Limb (tissue), 2 donors: ENCODE measurements at regions not wholly inside any gene's neighbourhood (a gene's known extent, or its start where the extent isn't known, plus 50 kb on each side); places are given as distances from the start of the nearest gene placed in this dataset.
A peak's percentile ranks its signal among the peaks of the same experiment; 100 is the strongest.

Source experiments
- DNase-seq, 2 donors: peaks; one replicate each; pipeline ENCODE4 v3.0.0-alpha.2; 2016; ENCODE audit errors: extremely low spot score in 2 of 2

- DNase-seq, result no peak
Observed at GRCh38 chr4:128501239-128501638, 213.6 kb upstream of the PGRMC2 start.

GRCh38 chr4:128488055-128488705 lies 200.6 kb upstream of the PGRMC2 start:
- no peak for DNase-seq

GRCh38 chr4:128484896-128485295 lies 197.3 kb upstream of the PGRMC2 start:
- no peak for DNase-seq

DNA sequence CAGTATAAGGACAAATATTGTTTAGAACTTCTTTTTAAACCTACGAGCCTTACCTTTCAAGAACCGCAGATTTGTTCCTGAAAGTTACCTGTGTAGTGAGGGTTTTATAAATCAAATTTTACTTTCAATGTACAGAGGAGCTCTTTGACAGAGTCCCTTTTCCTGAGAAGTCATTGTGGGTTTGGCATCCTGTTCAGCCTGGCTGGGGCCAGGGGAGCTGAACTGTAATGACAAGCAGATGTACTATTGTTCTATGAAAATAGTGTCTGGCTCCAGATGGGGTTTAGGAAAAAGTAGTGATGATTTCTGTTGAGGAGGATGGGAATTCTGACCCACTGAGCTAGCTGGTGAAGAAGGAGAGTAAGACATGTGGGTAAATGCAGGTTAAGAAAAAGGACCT lies 196.2 kb upstream of the PGRMC2 start:
- DNase-seq, result peak in 1 of 2 donors; percentile 51

GRCh38 chr4:128483041-128483440 lies 195.4 kb upstream of the PGRMC2 start:
- no peak for DNase-seq

DNA sequence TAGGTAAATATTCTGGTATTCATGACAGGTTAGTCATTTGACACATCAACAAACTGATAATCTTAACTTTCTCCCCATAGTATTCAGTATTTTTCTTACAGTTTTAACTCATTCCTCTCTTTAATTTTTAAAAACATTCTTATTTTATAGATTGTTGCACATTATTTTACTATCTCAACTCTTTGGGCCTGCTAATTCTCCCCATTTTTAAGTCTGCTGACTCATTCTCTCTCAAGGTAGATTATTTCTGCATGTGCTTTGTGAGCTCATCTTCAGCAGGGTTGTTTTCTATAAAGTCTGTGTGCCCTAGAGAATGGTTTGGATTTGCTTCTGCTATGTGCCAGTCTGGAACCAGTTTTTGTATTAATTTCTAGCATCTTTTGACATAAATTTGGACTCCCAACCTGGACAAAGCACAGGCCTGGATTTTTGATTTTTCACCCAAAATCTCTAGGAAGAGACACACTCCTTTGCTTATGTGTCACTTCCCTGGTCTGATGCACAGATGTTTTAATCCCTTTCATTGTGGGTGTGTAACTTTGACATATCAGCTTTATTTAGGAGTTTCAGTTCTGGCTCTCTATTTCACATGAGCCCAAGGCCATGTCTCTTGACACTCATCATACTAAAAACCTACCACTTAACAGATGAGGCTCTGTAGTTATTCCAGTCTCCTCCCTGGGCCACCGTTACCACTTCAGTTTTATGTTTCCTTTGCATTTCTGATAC lies 194.3 kb upstream of the PGRMC2 start:
- DNase-seq, result no peak

GRCh38 chr4:128480945-128481344 lies 193.3 kb upstream of the PGRMC2 start:
- no peak for DNase-seq

DNA sequence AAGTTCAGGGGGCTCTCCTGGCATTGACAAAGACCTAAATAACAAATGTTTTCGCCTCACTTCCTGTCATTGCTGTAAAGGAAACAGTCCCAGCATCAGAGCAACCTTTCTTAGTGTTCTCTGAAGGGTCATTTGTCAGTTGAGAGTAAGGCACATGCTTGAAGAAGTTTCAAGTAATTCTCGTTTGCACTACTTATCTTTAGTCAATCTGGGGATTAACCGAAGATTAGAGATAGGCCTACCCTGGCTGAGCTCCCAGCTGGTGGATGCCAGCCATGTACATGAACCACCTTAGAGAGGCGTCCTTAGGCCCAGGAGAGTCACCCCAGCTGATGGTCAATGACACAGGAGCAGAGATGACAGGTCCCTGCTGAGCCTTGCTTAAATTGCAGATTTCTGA lies 189.9 kb upstream of the PGRMC2 start:
- DNase-seq, result no peak

GRCh38 chr4:128475597-128475996 lies 188.0 kb upstream of the PGRMC2 start:
- no peak for DNase-seq

- no peak for DNase-seq
Observed at GRCh38 chr4:128471576-128471975, 184.0 kb upstream of the PGRMC2 start.

- no peak for DNase-seq
Observed at GRCh38 chr4:128470492-128471053, 183.0 kb upstream of the PGRMC2 start.

DNA sequence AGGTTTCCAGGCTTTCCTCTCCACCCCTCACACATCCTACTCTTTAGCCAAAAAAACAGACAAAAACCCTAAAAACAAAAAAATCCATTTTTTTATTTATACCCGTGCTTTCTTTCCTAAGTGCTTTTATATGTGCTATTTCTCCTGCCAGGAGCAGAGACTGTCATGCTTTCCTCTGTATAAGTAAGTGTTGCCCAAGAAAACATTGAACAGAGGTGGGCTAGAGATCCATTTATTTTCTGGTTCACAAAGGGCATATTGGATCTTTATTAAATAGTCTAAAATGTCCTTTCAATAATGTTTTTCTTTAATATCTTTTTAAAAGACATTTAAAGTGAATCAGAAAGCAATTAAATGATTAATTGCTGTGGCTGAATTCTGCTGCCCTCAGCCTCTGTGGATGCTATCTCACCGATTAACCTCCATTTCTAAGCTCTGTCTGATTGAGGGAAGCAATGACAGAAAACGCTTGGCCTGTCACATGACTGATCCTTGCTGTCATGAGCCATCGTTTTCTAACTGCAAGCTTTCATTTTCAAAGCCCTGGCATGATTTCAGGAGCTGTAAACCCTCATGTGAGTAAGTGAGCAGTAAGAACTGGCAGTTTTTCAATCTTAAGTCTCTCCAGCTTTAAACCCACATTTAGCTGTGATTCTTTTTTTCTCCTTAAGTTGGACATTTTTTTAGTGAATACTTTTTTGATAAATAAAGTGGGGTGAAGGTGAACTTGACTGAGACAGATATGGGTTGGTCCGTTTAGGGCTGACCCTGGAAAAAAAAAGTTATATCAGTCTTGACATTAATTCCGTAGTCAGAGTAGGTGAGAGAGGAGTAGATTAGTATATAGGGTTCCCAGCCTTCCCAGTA lies 180.7 kb upstream of the PGRMC2 start:
- DNase-seq, result peak in 1 of 2 donors; percentile 77

DNA sequence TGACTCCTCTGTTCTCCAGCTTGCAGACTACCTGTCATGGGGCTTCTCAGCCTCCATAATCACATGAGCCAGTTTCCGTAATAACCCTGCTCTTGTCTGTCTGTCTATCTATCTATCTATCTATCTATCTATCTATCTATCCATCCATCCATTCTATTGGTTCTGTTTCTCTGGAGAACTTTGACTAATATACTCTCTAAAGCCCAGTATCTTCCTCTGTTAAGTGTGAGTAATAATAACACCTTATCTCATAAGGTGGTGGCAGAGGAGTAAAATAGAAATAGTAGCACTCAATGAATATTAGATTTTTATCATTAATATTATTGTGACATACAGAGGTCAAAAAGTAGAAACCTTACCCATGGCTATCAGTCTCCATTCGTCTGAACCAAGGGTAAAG lies 177.9 kb upstream of the PGRMC2 start:
- DNase-seq, result no peak

- DNase-seq, result no peak
Observed at GRCh38 chr4:128463006-128463405, 175.4 kb upstream of the PGRMC2 start.

DNA sequence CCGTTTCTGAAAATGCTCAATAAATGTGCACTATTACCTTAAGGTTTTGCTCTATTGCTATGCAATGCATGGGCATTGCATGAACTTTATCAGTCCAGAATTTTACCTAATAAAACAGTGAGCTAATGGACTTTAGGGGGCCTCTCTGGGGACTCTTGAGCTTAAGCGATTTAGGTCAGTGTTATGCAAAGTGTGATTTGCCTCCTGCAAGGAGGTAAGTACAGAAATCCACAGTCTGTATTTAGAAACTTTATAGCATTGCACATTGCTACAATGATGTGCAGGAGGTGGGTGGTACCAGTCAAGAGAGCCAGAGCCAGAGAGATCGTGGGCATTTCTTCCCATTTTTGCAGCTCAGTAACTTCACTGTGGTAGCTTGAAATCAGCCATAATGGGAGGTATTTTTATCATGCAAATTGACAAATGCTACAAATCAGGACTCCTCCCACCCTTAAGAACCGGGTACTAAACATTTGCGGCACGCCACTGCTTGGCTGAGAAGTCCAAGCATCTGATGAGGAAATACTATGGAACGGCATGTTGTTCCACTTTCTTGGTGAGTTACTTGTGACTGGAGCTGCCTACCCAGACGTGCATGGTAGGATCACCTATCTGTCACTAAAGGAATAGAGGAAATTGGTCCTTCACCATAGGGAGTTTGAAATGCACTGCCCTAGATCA lies 174.6 kb upstream of the PGRMC2 start:
- DNase-seq, result no peak

DNA sequence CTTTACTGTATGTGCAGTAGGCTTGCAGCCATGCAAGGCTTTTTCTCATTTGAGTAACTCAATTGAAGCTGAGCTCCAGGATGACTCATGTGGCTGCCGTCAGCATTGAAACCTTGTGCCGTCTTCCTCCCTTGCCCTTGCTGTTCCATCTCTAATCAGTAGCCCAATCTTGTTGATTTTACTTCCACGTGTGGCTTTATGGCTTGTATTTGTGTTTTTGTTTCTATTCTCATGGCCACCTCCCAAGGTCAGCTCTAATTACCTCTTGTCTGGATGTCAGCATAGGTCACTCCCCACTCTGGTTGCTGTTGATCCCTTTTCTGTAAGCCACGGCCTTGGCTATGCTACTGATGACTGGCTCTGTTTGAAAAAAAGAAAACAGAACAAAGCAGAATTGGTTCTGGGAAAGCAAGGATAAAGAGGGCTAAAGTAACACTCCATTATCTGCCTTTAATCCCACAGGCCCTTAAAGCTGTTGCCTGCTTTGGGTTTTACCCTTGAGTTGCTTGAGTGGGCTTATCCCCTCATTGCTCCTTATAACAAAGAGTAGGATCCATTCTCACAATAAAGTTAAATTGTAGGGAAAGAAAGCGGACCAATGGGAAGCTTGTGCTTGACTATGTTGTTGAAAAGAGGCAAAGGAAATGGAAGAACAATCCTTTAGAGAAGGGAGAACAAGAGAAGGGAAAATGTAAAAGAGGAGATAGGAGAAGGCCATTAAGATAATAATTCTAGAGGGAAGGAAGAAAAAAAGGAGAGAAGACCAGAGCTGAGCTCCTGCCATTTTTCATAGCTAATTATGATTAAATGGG lies 173.9 kb upstream of the PGRMC2 start:
- no peak for DNase-seq

DNA sequence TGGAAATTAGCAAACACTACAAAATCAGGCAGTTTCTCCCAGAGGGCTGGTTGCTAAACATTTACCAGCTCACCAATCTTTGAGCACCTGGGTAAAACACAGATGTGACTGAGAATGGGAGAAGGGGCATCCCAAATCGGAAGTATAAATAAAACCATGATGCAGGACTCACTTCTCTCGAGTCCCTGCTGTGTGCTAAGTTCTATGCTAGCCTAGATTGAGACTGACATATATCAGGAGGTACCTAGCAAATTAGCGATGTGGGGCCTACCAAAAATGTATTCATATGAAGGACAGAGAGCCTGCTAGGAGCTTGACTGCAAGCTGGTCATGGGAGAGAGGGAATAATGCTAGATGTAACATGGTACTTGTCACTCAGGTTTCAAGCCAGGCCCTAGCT lies 171.9 kb upstream of the PGRMC2 start:
- no peak for DNase-seq

DNA sequence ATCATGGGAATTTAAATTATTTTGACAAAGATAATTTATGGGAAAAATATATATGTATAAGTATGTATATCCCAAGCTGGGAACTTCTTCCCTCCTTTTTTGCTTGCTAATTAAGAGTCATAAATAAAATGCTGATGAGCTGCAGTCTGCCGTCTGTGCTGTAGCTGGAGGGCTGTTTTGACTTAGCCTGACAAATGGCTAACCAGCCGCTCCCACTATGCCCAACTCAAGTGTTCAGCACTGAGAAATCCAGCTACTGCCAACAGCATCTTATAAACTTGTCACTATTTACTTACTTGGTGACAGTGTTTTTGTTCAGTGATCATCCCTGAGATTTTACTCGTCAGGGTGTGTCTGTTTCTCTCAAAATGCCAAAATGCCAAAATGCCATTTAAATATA lies 171.2 kb upstream of the PGRMC2 start:
- DNase-seq, result no peak

- DNase-seq, result no peak
Observed at GRCh38 chr4:128457726-128458125, 170.1 kb upstream of the PGRMC2 start.

- DNase-seq, result no peak
Observed at GRCh38 chr4:128456171-128456570, 168.6 kb upstream of the PGRMC2 start.

- DNase-seq, result no peak
Observed at GRCh38 chr4:128455480-128455879, 167.9 kb upstream of the PGRMC2 start.
